ENCODE measurements at regions not wholly inside any gene's neighbourhood (a gene's known extent, or its start where the extent isn't known, plus 50 kb on each side); places are given as distances from the start of the nearest gene placed in this dataset.

DNA sequence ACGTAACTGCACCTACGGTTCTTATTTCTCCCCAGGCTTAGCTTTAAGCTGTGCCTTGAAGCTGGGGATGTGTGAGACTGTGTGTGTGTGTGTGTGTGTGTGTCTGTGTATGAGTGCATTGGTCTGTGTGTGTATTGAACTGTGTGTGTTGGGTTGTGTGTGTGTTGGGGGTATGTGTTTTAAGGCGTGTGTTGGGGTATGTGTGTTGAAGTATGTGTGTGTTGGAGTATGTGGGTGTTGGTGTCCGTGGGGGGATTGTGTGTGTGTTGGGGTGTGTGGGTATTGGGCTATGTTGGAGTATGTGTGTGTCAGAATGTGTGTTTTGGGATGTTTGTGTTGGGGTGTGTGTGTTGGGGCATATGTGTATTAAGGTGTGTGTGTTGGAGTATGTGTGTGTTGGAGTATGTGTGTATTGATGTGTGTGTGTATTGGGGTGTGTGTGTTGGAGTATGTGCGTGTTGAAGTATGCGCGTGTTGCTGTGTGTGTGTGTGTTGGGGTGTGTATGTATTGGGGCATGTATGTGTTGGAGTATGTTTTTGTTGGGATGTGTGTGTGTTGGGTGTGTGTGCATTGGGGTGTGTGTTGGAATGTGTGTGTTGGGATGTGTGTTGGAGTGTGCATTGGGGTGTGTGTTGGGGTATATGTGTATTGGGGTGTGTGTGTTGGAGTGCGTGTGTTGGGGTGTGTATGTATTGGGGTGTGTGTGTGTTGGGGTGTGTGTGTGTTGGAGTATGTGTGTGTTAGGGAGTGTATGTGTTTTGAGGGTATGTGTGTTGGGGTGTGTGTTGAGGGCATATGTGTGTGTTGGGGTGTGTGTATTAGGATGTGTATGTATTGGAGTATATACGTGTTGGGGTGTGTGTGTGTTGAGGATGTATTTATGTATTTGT is 76.4 kb downstream of the LSM3 start:
- ATAC-seq = no peak
- TF ChIP-seq ZNF565 (CRISPR knock-in tag; conservative IDR thresholded peaks at IDR 0.05; ENCODE audit: low read depth) (no peak), ZNF8 (CRISPR knock-in tag; IDR thresholded peaks at IDR 0.05) (no peak), ZFP3 (CRISPR knock-in tag; IDR thresholded peaks at IDR 0.05) (no peak), ZC3H10 (CRISPR knock-in tag; IDR thresholded peaks at IDR 0.05) (no peak), ZNF70 (CRISPR knock-in tag; IDR thresholded peaks at IDR 0.05) (no peak), TCF4 (CRISPR knock-in tag; IDR thresholded peaks at IDR 0.05; ENCODE audit: borderline replicate concordance) (no peak), ZFP30 (CRISPR knock-in tag; IDR thresholded peaks at IDR 0.05) (no peak), PATZ1 (CRISPR knock-in tag; IDR thresholded peaks at IDR 0.05; ENCODE audit: borderline replicate concordance) (no peak), BACH2 (CRISPR knock-in tag; IDR thresholded peaks at IDR 0.05; ENCODE audit: borderline replicate concordance) (no peak), OSR1 (CRISPR knock-in tag; IDR thresholded peaks at IDR 0.05) (no peak), ISL1 (CRISPR knock-in tag; IDR thresholded peaks at IDR 0.05) (no peak), PPARA (CRISPR knock-in tag; IDR thresholded peaks at IDR 0.05; ENCODE audit: borderline replicate concordance) (no peak), CSDC2 (CRISPR knock-in tag; IDR thresholded peaks at IDR 0.05) (no peak)
- TF ChIP-seq, protein P1, sequence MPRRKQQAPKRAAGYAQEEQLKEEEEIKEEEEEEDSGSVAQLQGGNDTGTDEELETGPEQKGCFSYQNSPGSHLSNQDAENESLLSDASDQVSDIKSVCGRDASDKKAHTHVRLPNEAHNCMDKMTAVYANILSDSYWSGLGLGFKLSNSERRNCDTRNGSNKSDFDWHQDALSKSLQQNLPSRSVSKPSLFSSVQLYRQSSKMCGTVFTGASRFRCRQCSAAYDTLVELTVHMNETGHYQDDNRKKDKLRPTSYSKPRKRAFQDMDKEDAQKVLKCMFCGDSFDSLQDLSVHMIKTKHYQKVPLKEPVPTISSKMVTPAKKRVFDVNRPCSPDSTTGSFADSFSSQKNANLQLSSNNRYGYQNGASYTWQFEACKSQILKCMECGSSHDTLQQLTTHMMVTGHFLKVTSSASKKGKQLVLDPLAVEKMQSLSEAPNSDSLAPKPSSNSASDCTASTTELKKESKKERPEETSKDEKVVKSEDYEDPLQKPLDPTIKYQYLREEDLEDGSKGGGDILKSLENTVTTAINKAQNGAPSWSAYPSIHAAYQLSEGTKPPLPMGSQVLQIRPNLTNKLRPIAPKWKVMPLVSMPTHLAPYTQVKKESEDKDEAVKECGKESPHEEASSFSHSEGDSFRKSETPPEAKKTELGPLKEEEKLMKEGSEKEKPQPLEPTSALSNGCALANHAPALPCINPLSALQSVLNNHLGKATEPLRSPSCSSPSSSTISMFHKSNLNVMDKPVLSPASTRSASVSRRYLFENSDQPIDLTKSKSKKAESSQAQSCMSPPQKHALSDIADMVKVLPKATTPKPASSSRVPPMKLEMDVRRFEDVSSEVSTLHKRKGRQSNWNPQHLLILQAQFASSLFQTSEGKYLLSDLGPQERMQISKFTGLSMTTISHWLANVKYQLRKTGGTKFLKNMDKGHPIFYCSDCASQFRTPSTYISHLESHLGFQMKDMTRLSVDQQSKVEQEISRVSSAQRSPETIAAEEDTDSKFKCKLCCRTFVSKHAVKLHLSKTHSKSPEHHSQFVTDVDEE (CRISPR knock-in tag; IDR thresholded peaks at IDR 0.05) = no peak
- TF ChIP-seq, protein P2, sequence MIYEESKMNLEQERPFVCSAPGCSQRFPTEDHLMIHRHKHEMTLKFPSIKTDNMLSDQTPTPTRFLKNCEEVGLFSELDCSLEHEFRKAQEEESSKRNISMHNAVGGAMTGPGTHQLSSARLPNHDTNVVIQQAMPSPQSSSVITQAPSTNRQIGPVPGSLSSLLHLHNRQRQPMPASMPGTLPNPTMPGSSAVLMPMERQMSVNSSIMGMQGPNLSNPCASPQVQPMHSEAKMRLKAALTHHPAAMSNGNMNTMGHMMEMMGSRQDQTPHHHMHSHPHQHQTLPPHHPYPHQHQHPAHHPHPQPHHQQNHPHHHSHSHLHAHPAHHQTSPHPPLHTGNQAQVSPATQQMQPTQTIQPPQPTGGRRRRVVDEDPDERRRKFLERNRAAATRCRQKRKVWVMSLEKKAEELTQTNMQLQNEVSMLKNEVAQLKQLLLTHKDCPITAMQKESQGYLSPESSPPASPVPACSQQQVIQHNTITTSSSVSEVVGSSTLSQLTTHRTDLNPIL (CRISPR knock-in tag; IDR thresholded peaks at IDR 0.05; ENCODE audit: low read depth) = no peak
- TF ChIP-seq, protein P3, sequence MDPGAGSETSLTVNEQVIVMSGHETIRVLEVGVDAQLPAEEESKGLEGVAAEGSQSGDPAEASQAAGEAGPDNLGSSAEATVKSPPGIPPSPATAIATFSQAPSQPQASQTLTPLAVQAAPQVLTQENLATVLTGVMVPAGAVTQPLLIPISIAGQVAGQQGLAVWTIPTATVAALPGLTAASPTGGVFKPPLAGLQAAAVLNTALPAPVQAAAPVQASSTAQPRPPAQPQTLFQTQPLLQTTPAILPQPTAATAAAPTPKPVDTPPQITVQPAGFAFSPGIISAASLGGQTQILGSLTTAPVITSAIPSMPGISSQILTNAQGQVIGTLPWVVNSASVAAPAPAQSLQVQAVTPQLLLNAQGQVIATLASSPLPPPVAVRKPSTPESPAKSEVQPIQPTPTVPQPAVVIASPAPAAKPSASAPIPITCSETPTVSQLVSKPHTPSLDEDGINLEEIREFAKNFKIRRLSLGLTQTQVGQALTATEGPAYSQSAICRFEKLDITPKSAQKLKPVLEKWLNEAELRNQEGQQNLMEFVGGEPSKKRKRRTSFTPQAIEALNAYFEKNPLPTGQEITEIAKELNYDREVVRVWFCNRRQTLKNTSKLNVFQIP (CRISPR knock-in tag; IDR thresholded peaks at IDR 0.05; ENCODE audit: borderline replicate concordance, low read depth) = no peak
- TF ChIP-seq, protein P4, sequence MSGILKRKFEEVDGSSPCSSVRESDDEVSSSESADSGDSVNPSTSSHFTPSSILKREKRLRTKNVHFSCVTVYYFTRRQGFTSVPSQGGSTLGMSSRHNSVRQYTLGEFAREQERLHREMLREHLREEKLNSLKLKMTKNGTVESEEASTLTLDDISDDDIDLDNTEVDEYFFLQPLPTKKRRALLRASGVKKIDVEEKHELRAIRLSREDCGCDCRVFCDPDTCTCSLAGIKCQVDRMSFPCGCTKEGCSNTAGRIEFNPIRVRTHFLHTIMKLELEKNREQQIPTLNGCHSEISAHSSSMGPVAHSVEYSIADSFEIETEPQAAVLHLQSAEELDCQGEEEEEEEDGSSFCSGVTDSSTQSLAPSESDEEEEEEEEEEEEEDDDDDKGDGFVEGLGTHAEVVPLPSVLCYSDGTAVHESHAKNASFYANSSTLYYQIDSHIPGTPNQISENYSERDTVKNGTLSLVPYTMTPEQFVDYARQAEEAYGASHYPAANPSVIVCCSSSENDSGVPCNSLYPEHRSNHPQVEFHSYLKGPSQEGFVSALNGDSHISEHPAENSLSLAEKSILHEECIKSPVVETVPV (CRISPR knock-in tag; IDR thresholded peaks at IDR 0.05) = no peak

GRCh38 chr3:14256046-14256445 is 77.4 kb downstream of the LSM3 start:
- ATAC-seq = no peak
- no peak for TF ChIP-seq ZNF70 (CRISPR knock-in tag; IDR thresholded peaks at IDR 0.05)
- TF ChIP-seq ZC3H10 (CRISPR knock-in tag; IDR thresholded peaks at IDR 0.05) = no peak
- no peak for TF ChIP-seq BACH2 (CRISPR knock-in tag; IDR thresholded peaks at IDR 0.05; ENCODE audit: borderline replicate concordance)
- TF ChIP-seq ZNF565 (CRISPR knock-in tag; conservative IDR thresholded peaks at IDR 0.05; ENCODE audit: low read depth) = no peak
- TF ChIP-seq ZFP30 (CRISPR knock-in tag; IDR thresholded peaks at IDR 0.05) = no peak
- TF ChIP-seq TCF4 (CRISPR knock-in tag; IDR thresholded peaks at IDR 0.05; ENCODE audit: borderline replicate concordance) = no peak
- no peak for TF ChIP-seq ZFP3 (CRISPR knock-in tag; IDR thresholded peaks at IDR 0.05)

DNA sequence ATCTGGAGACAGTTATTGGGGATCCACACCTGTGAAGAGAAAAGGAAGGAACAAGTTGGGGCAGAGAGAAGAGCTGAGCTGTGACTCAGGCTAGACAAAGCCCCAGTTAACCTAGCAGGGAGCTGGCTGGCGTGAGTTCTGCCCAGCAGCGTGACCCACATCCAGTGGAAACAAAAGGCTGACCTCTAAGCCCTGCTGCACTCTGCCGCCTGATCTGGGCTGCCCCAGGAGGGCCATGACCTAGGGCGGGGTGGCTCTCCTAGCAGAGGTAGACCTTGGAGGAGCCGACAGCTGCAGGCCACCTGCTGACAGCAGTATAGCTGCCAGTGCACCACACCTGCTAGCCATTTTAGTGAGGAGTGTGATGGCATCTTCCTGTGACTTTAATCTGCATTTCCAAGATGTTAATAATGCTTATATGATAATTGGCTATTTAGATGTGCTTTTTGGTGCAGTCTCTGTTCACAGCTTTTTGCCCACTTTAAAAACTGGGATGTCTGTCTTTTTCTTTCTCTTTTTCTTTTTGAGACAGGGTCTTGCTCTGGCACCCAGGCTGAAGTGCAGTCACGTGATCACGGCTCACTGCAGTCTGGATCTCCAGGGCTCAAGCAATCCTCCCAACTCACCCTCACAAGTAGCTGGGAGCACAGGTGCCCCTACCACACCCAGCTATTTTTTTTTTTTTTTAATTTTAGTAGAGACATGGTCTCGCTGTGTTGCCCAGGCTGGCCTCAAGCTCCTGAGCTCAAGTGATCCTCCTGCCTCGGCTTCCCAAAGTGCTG is 78.1 kb downstream of the LSM3 start:
- ATAC-seq = no peak
- TF ChIP-seq RARB (CRISPR knock-in tag; IDR thresholded peaks at IDR 0.05) (no peak), TCF4 (CRISPR knock-in tag; IDR thresholded peaks at IDR 0.05; ENCODE audit: borderline replicate concordance) (no peak), ZFP30 (CRISPR knock-in tag; IDR thresholded peaks at IDR 0.05) (no peak), BACH2 (CRISPR knock-in tag; IDR thresholded peaks at IDR 0.05; ENCODE audit: borderline replicate concordance) (no peak)
- TF ChIP-seq, protein P1 (CRISPR knock-in tag; IDR thresholded peaks at IDR 0.05) = no peak
- TF ChIP-seq, protein P3 (CRISPR knock-in tag; IDR thresholded peaks at IDR 0.05; ENCODE audit: borderline replicate concordance, low read depth) = no peak

Data from SK-N-SH treated with all-trans-retinoic acid at 6 μM for 48 hours (cell line).